ENCODE measurements at regions not wholly inside any gene's neighbourhood (a gene's known extent, or its start where the extent isn't known, plus 50 kb on each side); places are given as distances from the start of the nearest gene placed in this dataset.

- TF ChIP-seq, protein P1, sequence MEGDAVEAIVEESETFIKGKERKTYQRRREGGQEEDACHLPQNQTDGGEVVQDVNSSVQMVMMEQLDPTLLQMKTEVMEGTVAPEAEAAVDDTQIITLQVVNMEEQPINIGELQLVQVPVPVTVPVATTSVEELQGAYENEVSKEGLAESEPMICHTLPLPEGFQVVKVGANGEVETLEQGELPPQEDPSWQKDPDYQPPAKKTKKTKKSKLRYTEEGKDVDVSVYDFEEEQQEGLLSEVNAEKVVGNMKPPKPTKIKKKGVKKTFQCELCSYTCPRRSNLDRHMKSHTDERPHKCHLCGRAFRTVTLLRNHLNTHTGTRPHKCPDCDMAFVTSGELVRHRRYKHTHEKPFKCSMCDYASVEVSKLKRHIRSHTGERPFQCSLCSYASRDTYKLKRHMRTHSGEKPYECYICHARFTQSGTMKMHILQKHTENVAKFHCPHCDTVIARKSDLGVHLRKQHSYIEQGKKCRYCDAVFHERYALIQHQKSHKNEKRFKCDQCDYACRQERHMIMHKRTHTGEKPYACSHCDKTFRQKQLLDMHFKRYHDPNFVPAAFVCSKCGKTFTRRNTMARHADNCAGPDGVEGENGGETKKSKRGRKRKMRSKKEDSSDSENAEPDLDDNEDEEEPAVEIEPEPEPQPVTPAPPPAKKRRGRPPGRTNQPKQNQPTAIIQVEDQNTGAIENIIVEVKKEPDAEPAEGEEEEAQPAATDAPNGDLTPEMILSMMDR (IDR thresholded peaks at IDR 0.05; ENCODE audit: unreplicated experiment): no peak
- DNase-seq (ENCODE audit: low spot score, unreplicated experiment): no peak
- H3K9me3 Mint-ChIP-seq (ENCODE audit: low read depth): no peaks in the 10 kb centered on the region
- H3K27me3 Mint-ChIP-seq: no peaks in the 10 kb centered on the region
- no peaks in the 10 kb centered on the region for H3K36me3 Mint-ChIP-seq (ENCODE audit: insufficient read depth)
- H3K4me1 Mint-ChIP-seq (ENCODE audit: low read depth): peaks cover 10% of the 10 kb centered on the region
- no peak overlapping the region for H3K27ac Mint-ChIP-seq
- H3K4me3 Mint-ChIP-seq (ENCODE audit: low read depth): no peak overlapping the region
These were observed 65.1 kb downstream of the SPRY4 start for GRCh38 chr5:142259758-142260157.

DNA sequence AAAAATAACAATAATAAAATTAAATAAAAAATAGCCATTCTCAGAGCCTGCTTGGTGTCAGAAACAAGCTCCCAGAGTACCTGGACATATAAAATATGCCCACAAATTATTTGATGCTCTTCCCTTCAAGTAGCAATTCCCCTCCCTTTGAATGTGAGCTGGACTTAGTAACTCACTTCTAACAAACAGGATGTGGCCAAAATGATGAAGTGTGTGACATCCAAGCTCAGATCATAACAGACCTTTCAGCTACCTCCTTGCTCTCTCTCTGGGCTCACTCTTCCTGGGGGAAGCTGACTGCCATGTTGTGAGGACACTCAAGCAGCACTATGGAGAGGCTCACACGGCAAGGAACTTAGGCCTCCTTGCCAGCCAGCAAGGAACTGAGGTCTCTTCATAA, 69.0 kb downstream of the SPRY4 start:
- TF ChIP-seq, protein P1 (IDR thresholded peaks at IDR 0.05; ENCODE audit: unreplicated experiment): no peak
- no peak overlapping the region for H3K27ac Mint-ChIP-seq
- H3K36me3 Mint-ChIP-seq (ENCODE audit: insufficient read depth): no peaks in the 10 kb centered on the region
- H3K9me3 Mint-ChIP-seq (ENCODE audit: low read depth): no peaks in the 10 kb centered on the region
- no peak for DNase-seq (ENCODE audit: low spot score, unreplicated experiment)
- no peaks in the 10 kb centered on the region for H3K27me3 Mint-ChIP-seq
- H3K4me1 Mint-ChIP-seq (ENCODE audit: low read depth): peaks cover 2% of the 10 kb centered on the region
- H3K4me3 Mint-ChIP-seq (ENCODE audit: low read depth): no peak overlapping the region

- H3K36me3 Mint-ChIP-seq (ENCODE audit: insufficient read depth): no peaks in the 10 kb centered on the region
- H3K27me3 Mint-ChIP-seq: no peaks in the 10 kb centered on the region
- no peak overlapping the region for H3K27ac Mint-ChIP-seq
- TF ChIP-seq, protein P1 (IDR thresholded peaks at IDR 0.05; ENCODE audit: unreplicated experiment): no peak
- H3K4me1 Mint-ChIP-seq (ENCODE audit: low read depth): peaks cover 4% of the 10 kb centered on the region
- H3K4me3 Mint-ChIP-seq (ENCODE audit: low read depth): no peak overlapping the region
- no peak for DNase-seq (ENCODE audit: low spot score, unreplicated experiment)
- H3K9me3 Mint-ChIP-seq (ENCODE audit: low read depth): no peaks in the 10 kb centered on the region
These were observed 70.4 kb downstream of the SPRY4 start for GRCh38 chr5:142254431-142254830.

- no peak overlapping the region for H3K27ac Mint-ChIP-seq
- no peak for DNase-seq (ENCODE audit: low spot score, unreplicated experiment)
These were observed 70.9 kb downstream of the SPRY4 start for GRCh38 chr5:142253938-142254337.

GRCh38 chr5:142250119-142250518, 74.7 kb downstream of the SPRY4 start:
- Mint-ChIP-seq H3K4me1 (ENCODE audit: low read depth) (peaks cover 16% of the 10 kb centered on the region), H3K4me3 (ENCODE audit: low read depth) (no peak overlapping the region), H3K9me3 (ENCODE audit: low read depth) (no peaks in the 10 kb centered on the region), H3K27ac (no peak overlapping the region), H3K36me3 (ENCODE audit: insufficient read depth) (no peaks in the 10 kb centered on the region), H3K27me3 (no peaks in the 10 kb centered on the region)
- no peak for DNase-seq (ENCODE audit: low spot score, unreplicated experiment)
- TF ChIP-seq, protein P1 (IDR thresholded peaks at IDR 0.05; ENCODE audit: unreplicated experiment): no peak

More at GRCh38 chr5:142253938-142254337, 70.9 kb downstream of the SPRY4 start:
- H3K27me3 Mint-ChIP-seq: no peaks in the 10 kb centered on the region
- H3K4me1 Mint-ChIP-seq (ENCODE audit: low read depth): peaks cover 8% of the 10 kb centered on the region
- no peak overlapping the region for H3K4me3 Mint-ChIP-seq (ENCODE audit: low read depth)
- no peaks in the 10 kb centered on the region for H3K9me3 Mint-ChIP-seq (ENCODE audit: low read depth)
- TF ChIP-seq, protein P1 (IDR thresholded peaks at IDR 0.05; ENCODE audit: unreplicated experiment): no peak
- H3K36me3 Mint-ChIP-seq (ENCODE audit: insufficient read depth): no peaks in the 10 kb centered on the region

All from progenitor cell of endocrine pancreas (in vitro differentiated cells).